MM.1S (cell line): ENCODE measurements at regions not wholly inside any gene's neighbourhood (a gene's known extent, or its start where the extent isn't known, plus 50 kb on each side); places are given as distances from the start of the nearest gene placed in this dataset.

Experiments used
- EZH2 ChIP-seq: fragments of 300-600 bp; sonication (generic); optimal IDR thresholded peaks from 2 replicates; pipeline ENCODE3; 2017; ENCODE audit warnings: low read depth, mild to moderate bottlenecking, antibody characterized with exemption, low read length, mixed read lengths
- TF ChIP-seq, protein P1 (sequence below): fragments of 300-600 bp; sonication (generic); IDR thresholded peaks from 2 replicates; pipeline ENCODE4 v1.5.1; 2016; ENCODE audit warnings: antibody characterized with exemption, low read length, mixed read lengths

DNA sequence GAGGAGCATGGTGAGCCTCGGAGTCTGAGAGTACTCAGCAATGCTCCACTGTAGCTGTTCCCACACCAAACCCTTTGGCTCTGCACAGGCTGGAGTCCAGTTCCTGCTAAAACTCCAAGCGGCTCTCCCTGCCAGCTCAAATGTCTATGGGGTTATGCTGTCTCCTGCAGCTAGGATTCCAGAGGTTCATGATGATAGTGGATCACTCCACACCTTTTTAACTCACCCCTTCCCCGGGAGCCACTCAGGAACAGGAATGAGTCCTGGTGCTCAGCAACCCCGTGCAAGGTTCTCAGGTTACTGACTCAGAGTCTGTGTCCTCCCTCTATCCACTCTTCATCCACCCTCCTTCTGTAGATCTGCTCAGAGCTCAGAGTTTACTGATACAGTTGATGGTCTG is 410.0 kb downstream of the CDH19 start:
- TF ChIP-seq, protein P1, sequence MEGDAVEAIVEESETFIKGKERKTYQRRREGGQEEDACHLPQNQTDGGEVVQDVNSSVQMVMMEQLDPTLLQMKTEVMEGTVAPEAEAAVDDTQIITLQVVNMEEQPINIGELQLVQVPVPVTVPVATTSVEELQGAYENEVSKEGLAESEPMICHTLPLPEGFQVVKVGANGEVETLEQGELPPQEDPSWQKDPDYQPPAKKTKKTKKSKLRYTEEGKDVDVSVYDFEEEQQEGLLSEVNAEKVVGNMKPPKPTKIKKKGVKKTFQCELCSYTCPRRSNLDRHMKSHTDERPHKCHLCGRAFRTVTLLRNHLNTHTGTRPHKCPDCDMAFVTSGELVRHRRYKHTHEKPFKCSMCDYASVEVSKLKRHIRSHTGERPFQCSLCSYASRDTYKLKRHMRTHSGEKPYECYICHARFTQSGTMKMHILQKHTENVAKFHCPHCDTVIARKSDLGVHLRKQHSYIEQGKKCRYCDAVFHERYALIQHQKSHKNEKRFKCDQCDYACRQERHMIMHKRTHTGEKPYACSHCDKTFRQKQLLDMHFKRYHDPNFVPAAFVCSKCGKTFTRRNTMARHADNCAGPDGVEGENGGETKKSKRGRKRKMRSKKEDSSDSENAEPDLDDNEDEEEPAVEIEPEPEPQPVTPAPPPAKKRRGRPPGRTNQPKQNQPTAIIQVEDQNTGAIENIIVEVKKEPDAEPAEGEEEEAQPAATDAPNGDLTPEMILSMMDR = no peak
- no peak for TF ChIP-seq EZH2
